Testis (tissue), 2 donors: ENCODE measurements at regions not wholly inside any gene's neighbourhood (a gene's known extent, or its start where the extent isn't known, plus 50 kb on each side); places are given as distances from the start of the nearest gene placed in this dataset.

Experiments
- CTCF ChIP-seq, 3 experiments: fragments of 450-650 bp in 2 of 3; fragments of 200-600 bp in 1 of 3; sonication (generic) in 1 of 3; IDR thresholded peaks; one replicate each; pipeline ENCODE4 v1.5.1; 2016 to 2019; ENCODE audit warnings: antibody characterized with exemption in 3 of 3, mild to moderate bottlenecking in 2 of 3, moderate library complexity in 1 of 3
- POLR2A ChIP-seq: fragments of 450-650 bp; IDR thresholded peaks from one replicate; pipeline ENCODE4 v1.6.1; 2017; ENCODE audit warnings: antibody characterized with exemption, mild to moderate bottlenecking, moderate library complexity

- TF ChIP-seq CTCF (IDR thresholded peaks at IDR 0.05): no peak
- no peak for TF ChIP-seq POLR2A
Observed at GRCh38 chrY:7555006-7555405, 643.5 kb upstream of the AMELY start.
